HG02623 (cell line): ENCODE measurements at regions not wholly inside any gene's neighbourhood (a gene's known extent, or its start where the extent isn't known, plus 50 kb on each side); places are given as distances from the start of the nearest gene placed in this dataset.

Source experiments
- ATAC-seq: cut with Tn5 transposase; IDR thresholded peaks from one replicate; pipeline ENCODE4 v1.9.1; 2021; ENCODE audit warnings: moderate library complexity; ENCODE audit not compliant: unreplicated experiment

DNA sequence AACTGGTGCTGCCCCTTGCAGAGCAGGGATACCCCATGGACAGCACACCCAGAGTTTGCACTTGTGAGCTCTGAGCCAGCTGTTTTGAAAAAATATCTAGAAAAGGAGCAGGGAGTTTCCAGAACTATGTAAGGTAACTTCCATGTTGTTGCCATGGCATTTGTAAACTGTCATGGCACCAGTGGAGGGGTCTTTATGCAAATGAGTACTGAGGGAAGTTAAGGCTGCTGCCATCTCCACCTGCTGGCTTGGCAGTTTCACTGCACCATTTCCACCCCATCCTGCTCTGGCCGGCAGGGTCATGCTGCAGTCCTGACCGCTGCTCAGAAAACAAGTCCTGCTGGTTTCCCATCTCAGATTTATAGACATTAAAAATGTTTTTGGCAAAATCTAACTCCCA is 52.3 kb upstream of the SNTG2 start:
- no peak for ATAC-seq

DNA sequence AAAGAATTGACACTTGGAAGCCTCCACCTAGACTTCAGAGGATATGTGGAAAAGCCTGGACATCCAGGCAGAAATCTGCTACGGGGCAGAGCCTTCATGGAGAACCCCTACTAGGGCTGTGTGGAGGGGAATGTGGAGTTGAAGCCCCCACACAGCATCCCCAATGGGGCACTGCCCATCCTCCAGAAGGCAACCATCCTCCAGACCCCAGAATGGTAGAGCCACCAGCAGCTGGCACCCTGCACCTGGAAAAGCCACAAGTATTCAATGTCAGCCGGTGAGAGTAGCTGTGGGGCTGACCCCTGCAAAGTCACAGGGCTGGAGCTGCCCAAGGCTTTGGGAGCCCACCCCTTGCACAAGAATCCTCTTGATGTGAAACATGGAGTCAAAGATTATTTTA is 53.6 kb upstream of the SNTG2 start:
- ATAC-seq, result no peak

DNA sequence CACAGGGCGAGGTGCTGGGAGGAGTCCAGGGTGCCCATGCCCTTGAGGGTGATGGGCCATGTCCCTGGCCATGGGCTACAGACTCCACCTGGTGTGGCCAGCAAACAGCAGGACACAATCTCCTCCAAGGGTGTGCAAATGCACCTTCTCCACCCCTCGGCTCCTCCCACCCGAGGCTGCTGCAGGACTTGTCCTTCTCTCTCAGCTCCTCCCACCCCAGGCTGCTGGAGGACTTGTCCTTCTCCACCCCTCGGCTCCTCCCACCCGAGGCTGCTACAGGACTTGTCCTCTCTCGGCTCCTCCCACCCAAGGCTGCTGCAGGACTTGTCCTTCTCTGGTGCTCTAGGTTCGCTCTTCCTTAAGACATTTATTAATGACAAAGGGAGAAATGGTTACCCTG is 57.3 kb upstream of the SNTG2 start:
- no peak for ATAC-seq

DNA sequence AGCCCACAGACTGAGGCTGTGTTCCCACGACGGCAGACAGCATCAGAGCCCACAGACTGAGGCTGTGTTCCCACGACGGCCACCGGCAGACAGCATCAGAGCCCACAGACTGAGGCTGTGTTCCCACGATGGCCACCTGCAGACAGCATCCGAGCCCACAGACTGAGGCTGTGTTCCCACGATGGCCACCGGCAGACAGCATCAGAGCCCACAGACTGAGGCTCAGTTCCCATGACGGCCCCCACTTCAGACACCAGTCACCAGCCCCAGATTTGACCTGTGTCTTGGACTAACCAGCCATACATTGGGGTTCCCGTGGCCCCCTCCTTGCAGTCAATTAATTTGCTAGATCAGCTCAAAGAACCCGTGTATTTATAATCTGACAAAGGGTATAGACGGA is 57.8 kb upstream of the SNTG2 start:
- no peak for ATAC-seq

DNA sequence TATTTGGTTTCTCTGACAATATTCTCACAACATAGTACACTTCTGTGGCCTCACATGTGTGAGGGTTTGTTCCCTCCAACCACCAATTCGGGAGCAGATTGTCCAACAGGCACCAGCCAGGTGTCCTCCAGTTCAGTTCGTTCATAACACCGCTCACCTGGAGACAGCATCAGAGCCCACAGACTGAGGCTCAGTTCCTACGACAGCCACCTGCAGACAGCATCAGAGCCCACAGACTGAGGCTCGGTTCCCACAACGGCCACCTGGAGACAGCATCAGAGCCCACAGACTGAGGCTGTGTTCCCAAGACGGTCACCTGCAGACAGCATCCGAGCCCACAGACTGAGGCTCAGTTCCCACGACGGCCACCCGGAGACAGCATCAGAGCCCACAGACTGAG is 58.2 kb upstream of the SNTG2 start:
- no peak for ATAC-seq

DNA sequence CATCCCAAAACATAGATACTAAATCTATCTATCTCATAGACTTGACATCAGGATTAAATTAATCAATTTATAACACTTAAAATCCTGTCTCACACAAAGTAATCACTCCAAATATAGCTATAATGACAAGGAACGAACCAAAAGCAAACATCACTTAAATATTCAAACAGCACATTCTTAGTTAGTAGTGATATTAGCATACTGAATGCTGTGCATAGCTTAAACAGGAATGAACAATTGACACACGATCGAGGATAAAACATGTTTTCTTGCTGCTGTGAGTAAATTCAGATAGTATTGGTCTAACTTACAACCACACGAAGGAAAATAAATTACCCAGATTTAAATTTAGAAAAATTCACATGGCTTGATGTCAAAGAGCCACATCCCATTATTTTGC is 58.9 kb upstream of the SNTG2 start:
- no peak for ATAC-seq

DNA sequence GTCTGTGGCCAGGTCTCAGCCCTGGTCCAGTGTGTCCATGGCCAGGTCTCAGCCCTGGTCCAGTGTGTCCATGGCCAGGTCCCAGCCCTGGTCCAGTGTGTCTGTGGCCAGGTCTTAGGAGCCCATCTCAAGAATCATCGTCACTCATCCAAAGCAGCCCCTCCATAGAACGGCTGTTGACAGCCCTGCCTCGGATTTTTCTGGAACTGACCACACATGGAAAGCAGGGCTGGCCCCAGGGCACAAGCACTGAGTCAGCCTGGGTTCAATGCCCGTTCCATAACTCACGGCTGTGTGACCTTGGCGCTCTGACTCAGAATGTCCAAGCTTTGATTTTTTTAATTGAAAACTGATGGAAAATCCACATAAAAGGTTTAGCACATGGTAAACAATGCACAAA is 59.9 kb upstream of the SNTG2 start:
- ATAC-seq, result no peak

DNA sequence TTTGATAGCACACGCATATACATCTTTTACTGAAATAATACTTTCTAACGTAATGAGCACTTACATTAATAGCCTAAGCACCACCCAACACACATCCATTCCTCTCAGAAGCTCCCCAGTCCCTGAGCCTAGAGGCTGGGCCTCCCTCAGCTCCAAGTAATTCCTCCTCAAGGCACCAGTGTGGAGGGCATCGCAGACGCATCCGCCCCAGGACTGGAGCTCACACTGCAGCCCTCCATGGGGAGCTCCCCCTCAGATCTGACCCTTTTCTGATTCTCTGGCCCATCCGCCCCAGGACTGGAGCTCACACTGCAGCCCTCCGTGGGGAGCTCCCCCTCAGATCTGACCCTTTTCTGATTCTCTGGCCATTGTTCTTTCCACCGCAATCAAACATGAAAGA is 60.4 kb upstream of the SNTG2 start:
- ATAC-seq, result no peak

DNA sequence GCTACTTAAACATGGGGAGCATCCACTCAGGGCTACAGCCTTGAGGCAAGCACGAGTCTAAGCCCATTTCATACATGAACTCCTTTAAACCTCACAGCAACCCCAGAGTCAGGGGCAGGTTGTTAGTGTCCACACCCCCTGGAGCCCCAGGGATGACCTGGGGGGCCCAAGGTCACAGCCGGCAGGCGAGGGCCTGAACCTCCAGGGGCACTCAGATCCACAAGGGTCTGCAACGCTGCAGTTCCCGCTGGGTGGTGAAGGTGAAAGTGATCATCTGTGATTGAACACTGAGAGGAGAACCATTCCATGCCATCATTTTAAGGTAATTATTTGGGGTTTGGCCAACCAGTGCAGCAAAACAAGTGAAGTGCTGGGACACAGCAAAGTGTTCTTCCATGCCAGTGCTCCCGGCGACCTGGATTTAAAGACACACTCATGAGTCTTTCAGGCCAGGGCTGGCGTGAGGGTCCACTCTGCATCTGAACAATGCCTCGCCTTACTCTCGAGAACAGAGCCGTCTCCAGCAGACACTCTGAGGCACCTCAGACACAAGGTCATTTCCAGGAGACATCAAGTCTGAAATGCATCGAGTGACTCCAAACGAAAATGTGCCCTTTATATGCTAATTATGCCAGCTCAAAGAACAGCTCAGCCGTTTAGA is 61.6 kb upstream of the SNTG2 start:
- ATAC-seq, result no peak

DNA sequence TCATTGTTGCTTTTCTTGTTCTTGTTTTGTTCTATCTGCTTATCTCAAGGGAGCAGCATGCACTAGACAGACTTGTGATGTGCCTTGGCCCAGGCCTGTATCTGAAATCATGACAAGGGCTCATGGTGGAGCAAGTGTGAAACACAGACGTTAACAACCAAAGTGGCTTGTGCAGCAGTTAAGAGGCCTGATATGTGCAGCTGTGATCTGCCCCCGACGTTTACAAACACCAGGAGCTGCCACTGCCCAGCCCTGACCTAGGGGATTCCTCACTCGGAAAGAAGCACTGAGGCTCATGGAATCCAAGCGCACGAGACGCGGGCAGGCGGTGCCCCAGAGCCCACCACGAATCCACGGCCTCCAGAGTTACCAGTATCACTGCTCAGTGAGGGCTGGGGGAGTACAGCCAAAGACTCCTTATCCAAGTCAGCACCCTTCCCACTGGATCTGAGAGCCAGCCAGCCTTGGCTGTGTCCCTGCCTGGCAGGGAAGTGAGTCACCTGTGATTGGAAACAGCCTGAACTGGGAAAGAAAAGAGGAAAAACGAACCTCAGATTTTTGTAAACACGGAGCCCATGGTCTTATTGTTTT is 62.3 kb upstream of the SNTG2 start:
- ATAC-seq, result no peak

DNA sequence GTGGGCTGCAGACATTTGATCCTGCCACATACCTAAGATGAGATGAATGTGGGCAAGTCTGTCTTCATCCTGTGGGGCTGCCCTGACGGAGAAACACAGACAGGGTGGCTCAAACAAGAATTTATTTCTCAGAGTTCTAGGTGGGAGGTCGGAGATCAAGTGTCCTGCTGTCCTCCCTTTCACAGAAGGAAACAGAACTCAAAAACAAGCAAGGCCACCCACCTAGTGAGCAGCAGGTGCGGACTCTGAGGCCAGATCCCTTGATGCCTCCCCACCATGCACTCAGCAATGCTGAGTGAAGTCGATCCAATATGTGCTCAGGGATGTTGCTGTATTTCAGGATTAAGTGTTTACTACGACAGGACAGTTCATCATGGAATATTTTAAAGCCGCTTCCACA is 63.0 kb upstream of the SNTG2 start:
- ATAC-seq, result no peak

DNA sequence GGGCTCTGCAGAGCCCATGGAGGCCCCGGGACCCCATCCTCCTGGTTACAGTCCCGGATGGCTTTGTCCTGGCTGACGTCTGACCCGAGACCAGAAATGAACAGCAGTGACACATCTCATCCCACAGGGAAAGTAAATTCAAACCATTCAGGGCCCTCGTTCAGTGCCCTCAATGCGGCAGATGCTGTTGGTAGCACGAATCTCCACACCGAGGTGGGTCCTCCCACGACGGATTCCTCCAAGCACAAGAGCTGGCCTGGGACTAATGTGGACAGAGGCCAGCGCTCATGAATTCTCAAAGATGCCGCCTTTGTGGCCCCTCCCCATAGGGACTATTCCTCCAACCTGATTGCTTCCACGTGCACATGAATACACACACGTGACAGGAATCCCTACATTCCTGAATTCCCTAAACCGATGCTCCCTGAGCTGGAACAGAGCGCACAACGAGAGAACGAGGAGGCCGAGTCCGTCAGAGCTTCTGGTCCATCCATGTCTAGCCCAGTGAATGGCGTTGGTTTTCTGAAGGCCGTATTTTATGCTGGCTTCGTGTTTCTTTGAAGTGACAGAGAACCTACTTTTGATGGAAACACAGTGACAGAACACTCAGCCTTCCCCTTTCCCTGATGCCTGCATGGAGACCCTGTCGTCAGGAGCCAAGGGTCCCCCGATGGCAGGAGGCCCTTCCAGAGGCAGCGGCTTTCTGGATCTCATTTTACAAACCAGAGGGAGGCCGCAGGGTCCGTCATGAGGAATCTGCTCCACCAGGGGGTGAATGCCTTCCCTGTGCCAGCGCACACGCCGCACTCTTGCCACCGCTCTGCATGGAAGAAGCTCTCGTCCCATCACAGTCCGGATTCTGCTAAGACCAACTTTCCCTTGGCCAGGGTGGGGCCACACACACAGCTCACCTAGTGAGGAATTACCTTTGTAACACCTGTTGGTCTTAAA is 64.3 kb upstream of the SNTG2 start:
- ATAC-seq, result no peak

DNA sequence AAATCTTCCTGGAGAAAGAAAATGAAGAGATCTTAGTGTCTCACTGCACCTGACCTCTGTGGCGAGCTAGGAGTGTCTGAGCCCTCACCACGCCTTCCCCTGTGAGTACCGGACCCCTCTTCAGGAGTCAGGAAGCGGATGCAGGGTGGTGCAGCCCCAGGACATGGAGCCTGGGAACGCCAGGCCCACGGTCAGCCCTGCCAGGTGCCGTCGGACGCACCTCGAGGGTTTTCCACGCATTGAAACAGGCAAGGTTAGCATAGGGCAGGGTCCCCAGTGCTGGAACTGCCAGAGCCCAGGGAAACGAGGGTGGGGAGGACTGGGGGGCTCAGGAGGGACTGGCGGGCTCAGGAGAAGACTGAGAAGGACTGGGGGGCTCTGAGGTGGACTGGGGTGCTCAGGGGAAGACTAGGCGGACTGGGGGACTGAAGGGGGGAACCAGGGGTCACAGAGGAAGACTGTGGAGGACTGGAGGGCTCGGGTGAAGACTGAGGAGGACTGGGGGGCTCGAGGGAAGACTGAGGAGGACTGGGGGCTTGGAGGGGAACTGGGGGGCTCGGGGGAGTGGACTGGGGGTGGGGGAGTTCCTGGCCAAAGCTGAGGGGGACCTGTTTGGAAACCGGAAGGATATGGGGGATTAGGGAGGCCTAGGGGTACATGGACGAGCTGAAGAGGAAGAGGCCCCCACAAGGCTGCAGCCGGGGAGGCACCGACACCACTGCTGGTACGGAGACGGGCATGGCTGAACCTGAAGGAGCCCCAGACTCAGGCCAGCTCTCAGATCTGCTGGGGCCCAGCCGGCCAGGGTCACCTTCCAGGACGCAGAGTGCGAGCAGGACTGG is 65.2 kb upstream of the SNTG2 start:
- no peak for ATAC-seq

DNA sequence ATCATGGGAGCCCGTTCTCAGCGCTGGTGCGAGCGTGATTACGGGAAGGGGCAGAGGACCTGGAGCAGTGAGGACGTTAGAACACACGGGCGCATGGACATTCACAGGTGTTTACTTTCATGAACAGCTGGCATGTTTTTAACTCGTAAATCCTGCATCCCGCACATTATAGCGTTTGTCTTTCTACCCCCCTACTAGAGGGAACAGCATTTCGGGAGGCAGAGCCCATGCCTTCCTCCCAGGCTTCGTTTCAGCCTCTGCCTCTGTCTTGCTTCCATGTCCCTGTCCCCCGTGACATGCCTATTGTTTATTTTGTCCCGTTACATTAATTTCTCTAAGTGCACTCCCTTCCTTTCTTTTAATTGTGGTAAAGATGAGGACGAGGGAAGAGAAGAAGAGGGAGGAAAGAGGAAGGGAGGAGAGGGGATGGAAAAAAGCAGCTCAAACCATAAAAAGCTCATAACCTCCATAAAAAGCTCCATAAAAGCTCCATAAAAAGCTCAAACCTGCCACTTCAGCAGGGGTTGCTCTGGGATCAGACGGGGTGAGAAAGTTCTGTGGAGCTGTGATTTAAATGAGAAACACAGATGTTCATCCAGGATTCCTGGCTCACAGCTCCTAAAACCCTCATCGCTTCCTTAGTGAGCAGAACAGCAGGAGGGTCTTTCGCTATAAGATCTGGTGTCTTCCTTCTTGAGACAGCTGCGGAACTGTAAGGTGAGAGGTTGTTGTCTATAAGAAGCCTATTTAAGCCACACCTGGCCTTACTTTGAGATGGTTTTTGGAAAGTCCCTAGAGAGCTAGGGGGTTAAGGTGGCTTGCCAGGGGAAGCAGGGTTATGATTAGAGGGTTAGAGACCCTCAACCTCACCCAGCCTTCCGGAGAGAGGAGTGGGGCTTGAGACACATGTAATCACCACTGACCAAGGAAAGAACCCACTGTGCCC is 66.6 kb upstream of the SNTG2 start:
- ATAC-seq, result no peak

DNA sequence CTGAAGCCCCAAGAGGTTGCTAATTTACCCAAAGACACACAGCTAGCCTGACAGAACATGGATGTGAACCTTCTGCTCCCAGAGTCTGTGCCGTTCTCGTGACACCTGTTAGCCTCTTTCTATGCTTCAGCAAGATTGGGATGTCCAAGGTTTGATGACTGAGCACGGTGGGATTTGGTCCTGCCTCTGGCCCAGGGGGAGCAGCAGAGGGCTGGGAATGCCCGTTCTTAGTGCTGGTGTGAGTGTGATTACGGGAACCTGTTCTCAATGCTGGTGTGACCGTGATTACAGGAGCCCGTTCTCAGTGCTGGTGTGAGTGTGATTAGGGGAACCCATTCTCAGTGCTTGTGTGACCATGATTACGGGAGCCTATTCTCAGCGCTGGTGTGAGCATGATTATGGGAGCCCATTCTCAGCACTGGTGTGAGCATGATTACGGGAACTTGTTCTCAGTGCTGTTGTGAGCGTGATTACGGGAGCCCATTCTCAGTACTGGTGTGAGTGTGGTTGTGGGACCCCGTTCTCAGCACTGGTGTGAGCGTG is 67.3 kb upstream of the SNTG2 start:
- no peak for ATAC-seq

DNA sequence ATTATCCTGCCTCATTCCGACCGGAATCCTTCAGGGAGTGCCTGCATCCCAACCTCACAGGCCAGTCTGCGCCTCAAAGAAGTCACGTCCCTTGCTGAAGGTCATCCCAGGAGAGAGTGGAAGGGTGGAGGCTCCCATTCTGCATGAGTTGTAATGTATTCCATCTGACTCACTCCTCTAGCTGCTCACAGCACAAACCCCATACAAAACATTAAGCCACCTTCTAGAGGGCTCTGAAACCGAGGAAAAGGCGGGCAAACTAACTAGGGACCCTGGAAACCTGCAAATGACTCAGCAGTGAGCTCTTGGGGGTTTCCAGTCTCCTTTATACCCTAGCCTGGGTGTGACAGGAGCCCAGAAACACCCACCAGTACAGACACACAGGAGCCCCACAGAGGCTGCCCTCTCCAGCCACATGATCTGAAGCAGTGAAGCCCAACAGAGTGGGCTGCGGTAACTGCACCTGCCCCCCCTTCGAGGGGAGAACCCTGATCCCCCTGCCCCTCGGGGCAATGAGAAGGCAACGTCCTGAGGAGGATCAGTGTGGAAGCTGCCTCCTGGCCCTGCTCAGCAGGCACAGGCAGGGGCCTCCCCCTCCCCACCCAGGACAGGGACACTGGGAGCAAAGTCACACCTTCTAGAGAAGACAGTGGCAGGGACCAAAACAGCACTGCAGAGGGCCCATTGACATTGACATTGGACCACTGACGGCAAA is 69.3 kb upstream of the SNTG2 start:
- peak; percentile 54 for ATAC-seq

DNA sequence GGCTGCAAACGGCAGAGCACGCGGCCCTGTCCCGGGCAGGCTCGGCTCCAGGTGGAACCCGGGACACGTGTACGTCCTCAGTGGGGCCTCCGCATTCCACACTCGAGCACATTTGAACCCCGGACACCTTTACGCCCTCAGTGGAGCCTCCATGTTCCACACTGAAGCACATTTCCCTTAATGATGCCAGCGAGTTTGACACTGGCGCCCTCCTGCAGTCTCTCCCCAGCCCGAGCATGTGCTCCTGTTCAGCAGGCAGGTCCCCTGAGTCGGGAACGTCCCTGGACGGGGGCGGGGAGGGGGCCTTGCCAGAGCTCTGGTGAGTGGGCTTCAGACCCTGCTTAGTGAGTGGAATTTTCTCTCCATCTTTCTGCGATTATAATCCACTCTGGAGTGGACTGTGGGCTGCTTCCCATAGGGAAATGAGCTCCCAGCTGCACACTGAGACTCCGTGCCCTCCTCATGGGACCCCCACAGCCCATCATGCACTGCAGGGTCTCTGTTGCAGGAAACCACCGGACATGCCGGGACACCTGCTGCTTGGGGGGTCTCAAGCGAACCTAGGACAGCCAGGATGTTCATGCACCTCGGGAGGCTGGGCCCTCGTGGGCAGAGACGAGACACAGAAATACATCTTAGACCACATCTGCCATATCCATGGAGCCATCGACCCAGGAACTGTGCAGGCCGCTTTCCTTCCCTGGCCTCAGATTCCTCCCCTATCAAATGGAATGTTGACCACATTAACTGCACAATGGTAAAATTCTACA is 70.3 kb upstream of the SNTG2 start:
- no peak for ATAC-seq

DNA sequence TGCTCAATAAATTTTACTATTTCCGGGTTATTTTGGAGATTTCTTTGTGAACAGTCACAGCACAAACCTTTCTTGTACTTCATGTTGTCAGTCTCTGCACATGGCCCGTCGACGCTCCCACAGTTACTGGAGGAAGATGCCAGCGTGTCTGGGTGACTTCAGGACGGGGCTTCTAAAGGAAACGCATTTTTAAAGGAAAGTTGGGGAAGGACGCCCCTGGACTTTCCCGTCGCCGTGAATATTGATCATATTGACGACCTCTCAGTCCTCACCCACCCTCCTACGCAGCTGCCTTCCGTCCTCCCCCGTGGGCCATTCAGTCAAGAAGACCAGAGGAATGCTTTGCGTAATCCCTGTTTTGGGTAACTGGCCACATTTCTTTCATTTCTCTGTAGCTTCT is 71.1 kb upstream of the SNTG2 start:
- no peak for ATAC-seq
